Left kidney (tissue), 1 donor: ENCODE measurements at regions not wholly inside any gene's neighbourhood (a gene's known extent, or its start where the extent isn't known, plus 50 kb on each side); places are given as distances from the start of the nearest gene placed in this dataset.
A peak's percentile ranks its signal among the peaks of the same experiment; 100 is the strongest.

Source experiments
- DNase-seq: peaks from one replicate; pipeline ENCODE4 v3.0.0-alpha.2; 2013

DNA sequence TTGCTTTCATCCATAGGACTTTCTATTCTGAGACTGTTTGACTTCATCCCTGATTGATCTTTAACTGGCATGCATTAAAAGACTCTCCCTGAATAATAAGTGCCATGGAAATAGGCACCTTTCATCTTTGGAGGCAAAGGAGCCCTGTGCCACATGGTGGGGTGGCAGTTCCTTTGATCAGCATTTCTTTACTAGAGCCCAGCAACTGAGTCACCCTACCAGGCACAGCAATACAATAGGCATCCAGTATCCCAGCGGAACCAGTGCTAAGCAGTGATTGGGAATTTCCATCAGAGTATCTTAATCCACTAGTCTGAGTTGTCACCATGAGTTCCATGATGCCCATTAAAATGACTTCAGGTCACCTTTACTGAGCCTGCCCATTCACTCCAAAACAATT lies 476.1 kb upstream of the MPDZ start:
- DNase-seq: no peak

DNA sequence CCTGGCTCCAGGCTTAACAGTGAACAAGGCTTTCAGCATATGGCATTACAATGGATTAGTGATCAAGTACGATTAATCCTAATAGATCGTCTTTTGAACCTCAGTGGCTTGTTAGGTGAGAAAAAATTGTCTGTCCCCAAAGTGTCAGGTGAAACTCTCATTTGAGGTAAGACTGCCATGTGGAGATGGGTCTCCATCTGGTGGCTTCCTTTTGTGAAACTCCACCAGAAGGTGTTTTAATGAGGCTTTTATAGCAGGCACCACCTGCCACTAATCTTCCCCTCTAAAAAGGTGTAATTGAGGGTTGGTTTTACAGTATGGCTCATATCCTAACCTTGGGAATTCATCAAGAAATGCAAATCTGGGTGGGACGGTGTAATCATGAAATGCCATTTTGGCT lies 471.1 kb upstream of the MPDZ start:
- no peak for DNase-seq

DNA sequence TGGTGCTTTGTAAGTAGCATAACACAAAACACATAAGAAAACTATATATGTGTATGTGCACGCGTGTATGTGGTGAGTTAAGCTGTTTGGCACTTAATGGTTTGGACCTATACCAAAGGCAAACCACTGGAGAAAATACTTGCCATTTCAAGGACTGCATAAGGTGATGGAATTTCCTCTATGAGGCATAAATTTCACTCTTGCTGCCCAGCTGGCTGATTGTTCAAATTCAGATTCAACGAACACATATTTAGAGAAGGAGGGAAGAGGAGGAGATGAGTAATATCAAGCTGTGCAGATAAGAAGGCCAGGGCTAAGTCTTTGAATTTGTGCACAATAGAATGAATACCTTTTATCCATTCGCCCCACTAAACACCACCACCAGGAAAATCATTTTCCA lies 470.6 kb upstream of the MPDZ start:
- DNase-seq: no peak

DNA sequence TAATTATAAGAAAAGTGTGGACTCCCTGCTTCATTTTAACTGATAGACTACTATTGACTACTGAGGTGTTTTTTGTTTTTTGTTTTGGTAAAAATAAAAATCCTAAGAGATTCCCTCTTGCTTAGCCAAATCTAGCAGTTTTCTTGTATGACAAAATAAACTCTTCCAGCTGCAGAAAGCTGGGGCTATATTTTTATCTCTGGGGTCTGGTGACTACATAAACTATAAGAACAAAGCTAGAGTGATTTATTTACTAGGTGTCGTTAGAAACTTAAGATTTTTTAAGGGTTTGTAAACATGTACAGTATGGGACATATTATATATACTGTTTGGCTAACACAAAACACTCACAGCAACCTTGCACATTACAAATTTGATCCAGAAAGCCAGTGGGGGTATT lies 467.4 kb upstream of the MPDZ start:
- peak; percentile 15 for DNase-seq

DNA sequence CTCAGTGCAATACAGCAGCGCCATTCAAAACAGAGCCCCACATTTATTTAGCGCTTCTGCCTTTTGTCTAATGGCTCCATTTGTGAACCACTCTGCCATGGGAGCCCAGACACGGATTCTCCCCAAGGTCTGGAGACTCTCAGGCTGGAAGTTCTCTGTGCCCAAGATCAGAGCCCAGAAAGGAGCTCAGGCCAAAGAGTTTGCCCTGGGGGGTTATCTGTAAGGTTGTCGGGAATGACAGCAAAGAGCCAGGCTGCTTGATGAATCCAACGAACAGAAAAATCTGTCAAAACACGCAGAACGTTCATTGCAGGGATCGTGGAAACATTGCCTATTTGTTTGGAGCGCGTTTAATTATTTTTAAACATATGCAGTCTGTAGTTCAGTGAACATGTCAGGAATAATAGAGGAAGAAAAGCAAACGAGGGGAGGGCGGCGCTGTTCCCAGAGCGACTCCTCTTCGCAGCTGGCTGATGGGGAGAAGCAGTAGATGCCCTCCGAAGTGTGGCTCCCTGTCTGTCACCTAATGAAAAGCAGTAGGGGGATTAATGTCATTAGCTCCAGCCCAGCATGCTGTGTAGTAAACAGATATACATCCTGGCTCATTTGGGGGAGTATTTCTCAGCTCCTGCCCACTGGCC lies 464.9 kb upstream of the MPDZ start:
- peak; percentile 21 for DNase-seq

DNA sequence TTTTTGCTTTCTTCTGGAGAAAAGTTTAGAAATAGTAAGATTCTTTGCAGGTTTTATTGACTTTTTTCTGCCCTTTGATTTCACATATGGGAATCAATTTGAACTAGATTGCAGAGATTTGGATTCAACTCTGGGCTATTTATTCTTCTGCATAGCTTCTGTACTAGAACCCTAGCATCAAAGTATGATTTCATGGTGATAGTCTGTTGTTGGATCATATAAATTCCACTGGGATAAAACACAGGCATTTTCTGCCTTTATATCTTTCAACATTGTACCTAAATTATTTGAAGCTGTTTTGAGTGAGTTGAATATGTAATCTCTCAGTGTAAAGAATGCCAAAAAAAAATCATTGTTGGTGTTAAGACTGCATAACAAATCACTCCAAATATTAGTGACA lies 458.4 kb upstream of the MPDZ start:
- DNase-seq: no peak

DNA sequence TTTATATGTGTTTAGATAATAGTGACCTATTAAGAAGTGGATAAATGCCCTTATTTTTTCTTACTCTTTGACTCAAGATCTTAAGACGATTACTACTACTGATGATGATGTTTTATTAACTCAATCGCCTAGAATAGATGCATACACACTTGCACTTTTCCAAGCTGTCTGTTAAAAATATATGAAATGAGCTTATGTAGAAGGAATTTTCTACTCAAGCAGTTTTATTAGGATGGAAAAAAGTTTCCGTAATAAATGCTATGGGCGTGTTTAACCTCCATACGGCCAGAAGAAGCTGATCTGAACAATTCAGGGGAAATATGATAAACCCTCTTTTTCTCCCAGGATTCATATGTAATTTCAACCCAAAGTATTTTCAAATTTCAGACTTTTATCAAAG lies 455.7 kb upstream of the MPDZ start:
- DNase-seq: no peak

DNA sequence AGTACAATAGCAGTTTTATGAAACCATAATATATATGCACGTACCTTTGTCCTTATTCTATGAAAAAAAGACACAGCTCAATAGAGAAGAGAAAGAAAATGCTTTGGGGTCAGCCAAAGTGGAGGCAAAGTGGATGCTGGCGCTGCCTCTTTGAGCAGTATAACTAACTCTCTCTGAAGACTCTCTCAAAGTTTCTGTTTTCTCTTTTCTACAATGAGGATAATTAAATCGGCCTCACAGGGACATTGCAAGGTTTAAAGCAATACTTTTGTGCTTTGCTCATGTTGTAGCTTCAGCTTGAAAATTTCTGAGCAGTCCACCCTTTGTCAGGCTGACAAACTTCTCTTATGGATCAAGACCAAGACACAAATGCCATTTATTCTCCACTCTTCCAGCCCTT lies 455.1 kb upstream of the MPDZ start:
- DNase-seq: no peak

DNA sequence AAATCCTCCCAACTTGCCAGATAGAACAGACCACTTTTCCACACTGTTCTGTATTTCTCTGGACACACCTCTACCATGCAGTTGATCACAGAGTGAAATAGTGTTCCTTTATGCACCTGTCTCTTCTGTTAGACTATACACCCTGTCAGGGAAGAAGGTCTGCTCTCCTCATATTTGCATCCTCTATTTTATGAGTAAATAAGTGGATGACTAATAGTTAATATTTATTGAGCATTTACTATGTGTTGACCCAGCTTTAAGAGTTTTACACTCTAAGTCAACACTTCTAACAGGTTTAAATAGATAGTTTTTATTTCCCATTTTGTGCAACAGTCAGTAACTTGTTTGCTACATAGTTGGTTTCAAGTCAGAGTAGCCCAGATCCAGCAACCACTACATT lies 452.8 kb upstream of the MPDZ start:
- DNase-seq: no peak

DNA sequence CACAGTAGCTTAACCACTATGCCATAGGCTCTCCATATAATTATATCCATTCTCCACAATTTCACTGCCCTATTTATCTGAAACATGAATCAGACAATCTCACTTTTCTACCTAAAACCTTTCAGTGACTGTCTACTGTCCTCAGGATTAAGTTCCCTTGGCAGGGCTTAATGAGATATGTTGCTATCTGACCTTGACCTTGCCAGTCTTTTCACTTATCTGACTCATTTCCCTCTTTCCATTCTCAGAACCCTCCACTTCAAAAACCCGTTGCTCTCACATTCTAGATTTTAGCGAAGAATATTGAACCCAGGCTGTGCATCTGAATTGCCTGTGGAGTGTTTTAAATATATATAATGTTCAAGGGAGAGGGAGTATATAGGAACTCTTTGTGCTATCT lies 452.1 kb upstream of the MPDZ start:
- no peak for DNase-seq

DNA sequence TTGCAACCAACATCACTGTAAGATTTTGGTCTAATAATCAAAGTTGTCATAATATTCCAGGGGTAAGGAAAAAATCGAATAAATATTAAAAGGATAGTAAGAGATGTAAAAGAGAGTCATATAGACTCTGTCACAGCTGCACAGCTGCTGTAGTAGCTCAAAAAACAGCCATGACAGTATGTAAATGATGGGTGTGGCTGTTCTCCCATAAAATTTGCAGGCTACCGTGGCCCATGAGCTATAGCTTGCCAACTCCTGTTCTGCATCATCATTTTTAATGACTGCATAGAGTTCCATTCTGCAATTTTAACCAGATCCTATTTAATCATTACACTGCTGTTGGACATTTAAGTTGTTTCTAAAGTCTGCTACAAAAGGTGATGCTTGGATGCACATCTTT lies 450.5 kb upstream of the MPDZ start:
- DNase-seq: no peak

DNA sequence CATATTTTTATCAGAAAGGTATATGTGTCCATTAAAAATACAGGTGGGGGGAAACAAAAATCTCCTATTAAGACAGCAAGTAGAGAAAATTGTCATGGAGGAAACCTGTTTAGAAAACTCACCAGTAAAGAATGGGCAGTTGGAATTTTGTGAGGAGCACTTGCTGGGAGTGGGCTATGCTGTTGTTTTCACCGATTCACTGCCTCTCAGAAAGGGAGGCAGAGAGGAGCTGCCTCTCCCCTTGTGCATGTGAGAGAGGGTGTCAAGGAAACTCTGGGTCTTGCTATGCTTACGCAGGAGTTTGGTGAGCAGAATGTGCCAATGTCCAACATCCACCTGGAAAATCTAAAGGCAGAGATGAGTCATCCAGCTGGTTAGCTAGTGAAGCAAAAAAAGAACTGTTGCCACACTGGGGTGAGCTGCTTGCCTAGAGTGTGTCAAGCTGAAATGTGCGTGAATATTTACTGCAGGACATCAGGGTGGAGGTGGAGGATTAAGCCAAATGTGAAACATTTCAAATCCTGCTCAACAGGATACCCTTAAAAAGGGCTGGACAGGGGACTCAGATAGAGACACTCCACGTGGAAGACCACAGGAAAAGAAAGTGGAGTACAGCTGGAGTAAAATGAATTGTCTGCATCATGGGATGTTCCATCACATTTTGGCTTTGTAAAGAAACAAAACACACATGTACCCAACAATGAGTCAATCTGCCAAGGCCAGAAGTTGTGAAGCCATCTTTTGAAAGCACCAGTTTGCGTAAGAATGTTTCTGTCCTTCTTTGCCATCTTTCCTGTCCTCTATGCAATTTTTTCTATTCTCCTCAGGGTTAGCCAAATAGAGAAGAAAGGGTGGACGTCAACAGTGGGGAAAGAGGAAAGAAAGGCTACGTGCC lies 449.7 kb upstream of the MPDZ start:
- no peak for DNase-seq

DNA sequence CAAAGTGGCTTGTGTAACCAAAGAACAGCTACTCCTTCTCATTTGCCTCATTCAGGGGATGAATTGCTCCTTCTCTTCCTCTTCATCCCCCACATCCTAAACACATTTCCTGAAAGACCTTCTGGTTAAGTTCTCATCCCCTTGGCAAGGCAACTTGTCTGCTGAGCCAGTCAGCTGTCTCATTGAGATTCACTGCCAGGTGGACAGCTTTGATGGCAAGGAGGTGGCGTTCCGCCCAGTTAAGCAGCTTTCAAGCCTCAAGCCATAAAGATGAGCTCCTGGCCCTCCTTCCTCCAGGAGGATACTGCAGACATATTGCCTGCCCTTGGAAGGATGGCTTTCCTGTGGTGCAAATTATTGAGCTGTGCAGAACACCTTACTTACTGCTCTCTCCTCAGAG lies 448.6 kb upstream of the MPDZ start:
- DNase-seq: peak; percentile 31

DNA sequence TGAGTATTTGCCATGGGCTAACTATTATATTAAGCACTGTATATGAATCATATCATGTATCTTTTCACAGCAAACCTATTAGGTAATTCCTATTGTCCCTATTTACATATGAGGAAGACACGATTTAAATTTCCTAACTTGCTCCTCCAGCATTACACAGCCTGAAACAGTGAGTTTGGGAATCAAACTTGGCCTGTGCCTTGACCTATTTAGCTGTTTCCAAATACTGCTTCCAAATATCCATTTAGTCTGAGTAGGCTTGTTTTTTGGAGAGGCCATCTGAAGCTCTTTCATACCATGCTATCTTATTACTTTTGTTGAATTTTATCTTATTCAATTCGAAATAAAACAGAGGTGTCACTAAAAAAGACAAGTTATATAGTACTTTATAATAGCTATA lies 447.3 kb upstream of the MPDZ start:
- no peak for DNase-seq

DNA sequence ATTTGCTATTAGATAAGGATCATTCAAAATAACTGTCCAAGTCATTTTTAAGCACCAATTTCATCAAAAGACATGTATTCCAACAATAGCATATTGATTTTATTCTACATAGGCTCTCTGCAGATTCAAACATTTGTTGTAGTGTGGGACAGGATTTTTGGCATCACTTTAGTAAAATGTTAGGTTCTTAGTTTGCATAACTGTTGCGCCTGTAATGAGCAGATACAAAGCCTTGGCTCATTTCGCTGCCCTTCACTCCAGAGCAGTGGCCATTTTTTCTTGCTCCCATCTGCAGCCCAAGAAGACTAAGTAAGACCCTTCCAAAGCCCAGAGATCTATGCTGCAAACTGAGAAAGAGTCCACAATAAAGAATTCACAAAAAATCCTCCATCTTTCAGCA lies 446.0 kb upstream of the MPDZ start:
- no peak for DNase-seq

DNA sequence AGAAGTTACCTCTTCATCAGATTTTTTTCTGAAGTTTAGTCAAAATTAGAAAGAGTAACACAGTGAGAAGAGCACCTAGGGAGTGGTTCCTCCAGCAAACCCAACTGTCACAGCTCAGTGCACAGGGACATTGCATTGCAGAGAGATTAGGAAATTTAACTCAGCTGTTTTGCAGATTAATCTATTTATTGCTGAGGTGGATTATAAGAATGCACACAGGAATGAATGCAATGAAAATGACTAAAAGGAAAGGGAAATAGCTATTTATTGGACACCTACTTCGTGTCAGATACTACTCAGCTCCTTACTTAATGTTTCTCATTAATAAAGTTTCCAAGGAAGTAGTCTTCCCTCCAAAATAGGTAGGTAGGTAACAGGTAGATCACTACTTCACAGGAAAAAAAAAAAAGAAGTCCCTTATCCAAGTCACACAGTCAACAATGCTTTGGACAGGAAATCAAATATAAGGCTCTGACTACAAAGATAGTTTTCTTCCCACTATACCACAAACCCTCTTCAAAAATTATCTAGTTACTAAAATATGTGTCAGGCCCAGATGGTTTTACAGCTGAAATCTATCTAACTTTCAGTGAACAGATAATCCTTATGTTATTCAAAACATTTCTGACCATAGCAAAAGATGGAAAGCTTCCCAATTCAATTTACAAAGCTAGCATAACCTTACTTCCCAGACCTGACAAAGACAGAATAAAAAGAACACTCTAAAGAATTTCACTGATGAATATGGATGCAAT lies 442.2 kb upstream of the MPDZ start:
- DNase-seq: no peak

DNA sequence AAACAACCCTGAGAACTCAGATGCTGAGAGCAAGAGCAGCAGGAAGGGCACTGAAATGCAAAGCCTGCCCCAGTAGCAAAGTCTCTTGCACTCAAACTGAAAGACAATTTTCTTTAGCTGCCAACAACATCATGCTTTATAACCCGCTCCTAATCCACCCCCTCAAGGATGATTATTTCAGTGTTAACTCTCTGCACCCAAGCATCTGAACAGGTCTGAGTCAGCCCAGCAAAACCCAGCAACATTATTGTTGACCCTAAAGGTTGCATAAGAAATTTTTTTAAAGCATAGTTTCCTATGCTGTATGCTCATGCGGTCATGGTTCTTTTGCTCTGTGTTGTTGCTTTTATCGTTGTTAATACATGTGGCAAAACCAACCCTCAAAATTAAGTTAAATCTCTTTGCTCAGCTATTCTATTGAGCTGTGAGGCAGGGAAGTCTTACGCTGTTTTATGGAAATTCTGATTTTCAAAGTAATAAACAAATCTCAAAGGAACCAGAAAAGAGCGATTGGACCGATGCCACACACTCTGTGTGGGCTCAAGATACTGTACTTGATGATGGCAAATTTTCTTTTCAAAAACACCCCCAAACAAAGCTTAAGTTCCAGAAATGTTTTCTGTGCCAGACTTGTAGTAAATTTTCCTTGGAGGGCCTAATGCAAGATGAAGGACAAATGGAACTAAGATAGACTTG lies 440.6 kb upstream of the MPDZ start:
- no peak for DNase-seq

DNA sequence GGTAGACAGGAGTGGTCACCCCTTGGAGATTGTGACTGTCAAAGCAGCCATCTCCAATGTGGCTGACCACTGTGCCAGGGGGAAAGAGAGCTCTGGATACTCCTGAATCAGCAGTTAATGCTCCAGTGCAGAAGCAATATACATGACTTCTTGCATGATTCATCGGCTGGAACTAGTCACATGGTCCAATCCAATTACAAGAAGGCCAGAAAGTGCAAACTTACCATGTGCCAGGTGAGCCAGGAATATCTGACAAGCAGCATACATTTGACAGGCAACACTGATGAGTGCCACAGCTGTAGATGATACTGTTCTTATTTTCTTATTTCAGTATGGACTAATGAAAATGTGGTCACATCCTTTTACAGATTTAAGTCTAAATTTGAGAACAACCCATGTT lies 440.0 kb upstream of the MPDZ start:
- DNase-seq: no peak

DNA sequence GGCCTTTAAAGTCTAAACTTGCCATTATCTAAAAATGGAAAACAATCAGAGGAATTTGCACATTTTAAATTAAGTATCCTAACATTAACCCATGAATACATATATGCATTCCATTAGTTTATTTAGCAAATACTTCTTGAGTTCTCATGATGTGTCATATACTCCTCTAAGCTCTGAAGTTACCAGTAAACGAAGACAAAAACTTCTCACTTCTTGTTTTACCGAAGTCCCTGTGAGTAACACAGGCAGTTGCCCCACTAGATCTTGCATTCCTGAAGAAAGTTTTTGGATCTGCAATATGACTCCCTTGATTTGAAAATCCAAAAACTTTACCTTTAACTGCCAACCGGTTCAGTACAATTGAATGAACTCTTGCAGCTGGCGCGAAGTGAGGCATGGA lies 439.0 kb upstream of the MPDZ start:
- DNase-seq: no peak

DNA sequence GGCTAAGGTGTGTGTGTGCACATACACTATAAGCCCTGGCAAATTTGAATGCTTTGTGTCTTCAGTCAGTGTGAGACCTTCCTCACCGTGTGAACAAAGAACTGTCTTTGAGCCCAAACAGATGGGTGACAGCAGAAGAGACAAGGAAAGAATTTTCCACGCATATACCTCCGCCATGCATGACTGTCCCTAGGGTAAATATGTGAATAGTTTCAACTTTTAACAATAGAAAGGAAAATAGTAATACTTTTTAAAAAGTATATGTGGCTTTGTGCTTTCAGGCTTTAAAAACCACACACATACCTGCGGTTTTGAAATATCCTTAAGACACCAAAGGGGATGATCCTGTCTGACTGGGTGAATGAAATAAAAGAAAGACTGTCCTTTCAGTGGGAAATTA lies 438.6 kb upstream of the MPDZ start:
- no peak for DNase-seq

DNA sequence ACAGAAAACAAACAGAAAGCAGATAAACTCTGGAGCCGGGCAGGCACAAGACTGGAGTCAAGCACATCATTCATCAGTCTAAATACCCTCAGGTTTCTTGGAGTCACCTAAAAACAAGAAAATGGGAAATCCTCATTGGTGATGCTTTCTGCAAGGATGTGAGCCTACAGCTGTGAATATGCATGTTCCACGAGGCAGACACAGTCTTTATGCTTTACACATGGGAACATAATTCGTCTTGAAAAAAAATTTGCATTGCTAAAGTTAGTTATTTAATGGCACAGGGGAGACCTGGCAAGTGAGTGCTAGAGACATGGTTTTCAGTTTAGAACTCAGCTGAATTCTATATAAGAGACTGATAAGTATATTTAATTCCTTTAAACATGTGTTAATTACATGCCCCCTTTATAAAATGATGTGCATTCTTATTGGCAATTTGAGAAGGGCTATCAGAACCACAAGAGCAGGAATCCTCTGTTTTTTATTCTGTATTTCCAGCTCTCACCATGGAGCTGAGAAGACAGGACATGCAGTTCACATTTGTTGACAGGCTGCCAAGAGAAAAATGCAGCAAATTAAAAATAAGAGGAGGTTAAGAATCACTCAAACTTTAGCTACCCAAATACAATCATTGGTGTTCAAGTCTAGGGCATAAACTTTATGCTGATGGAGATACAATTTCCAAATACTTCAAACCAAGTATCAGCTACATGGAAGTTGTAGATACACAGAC lies 438.0 kb upstream of the MPDZ start:
- DNase-seq: no peak
